NCI-H128 (cell line): ENCODE measurements at regions not wholly inside any gene's neighbourhood (a gene's known extent, or its start where the extent isn't known, plus 50 kb on each side); places are given as distances from the start of the nearest gene placed in this dataset.

Experiments
- DNase-seq: peaks from one replicate; lab custom pipeline; 2025; ENCODE audit not compliant: unreplicated experiment; lab: John Stamatoyannopoulos, UW

GRCh38 chr7:52712938-52713337 is 322.5 kb upstream of the POM121L12 start:
- DNase-seq = no peak

GRCh38 chr7:52711951-52712350 is 323.5 kb upstream of the POM121L12 start:
- no peak for DNase-seq

DNA sequence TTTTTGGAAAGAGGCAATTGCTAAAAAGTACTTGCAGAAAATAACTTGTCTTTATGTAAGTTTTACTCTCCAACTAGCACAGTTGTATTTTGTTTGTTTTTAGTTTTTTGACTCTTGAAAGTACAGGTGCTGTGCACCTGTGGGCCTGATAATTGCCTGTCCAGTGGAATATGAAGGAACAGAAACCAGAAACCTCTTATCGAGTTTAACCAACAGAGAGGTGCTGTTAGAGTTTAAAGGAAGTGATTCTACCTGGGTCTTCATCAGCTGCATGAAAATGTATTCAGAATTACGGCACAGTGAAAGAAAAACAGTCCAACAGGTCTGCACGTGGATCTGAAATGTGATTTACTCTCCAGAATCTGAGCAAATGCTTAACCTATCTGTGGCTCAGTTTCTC is 326.6 kb upstream of the POM121L12 start:
- no peak for DNase-seq

GRCh38 chr7:52705768-52706167 is 329.7 kb upstream of the POM121L12 start:
- no peak for DNase-seq

DNA sequence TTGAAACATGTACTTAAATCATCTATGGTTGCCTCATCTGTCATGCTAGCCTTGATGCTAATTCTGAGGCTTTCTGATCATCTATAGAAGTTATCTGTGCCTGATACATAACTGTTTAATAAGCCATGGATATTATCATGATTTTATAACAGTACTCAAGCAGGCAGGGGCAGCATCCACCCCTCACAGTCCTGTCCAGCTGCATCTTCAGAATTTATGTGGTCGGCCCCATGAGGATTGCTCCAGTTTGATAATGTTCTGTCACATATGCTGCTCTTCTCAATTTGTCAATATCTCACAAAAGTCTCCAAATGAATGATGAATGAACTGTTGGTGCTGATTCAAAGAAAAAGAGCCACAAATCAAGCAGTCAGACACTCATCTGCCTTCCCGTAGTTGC is 335.1 kb upstream of the POM121L12 start:
- DNase-seq = no peak

DNA sequence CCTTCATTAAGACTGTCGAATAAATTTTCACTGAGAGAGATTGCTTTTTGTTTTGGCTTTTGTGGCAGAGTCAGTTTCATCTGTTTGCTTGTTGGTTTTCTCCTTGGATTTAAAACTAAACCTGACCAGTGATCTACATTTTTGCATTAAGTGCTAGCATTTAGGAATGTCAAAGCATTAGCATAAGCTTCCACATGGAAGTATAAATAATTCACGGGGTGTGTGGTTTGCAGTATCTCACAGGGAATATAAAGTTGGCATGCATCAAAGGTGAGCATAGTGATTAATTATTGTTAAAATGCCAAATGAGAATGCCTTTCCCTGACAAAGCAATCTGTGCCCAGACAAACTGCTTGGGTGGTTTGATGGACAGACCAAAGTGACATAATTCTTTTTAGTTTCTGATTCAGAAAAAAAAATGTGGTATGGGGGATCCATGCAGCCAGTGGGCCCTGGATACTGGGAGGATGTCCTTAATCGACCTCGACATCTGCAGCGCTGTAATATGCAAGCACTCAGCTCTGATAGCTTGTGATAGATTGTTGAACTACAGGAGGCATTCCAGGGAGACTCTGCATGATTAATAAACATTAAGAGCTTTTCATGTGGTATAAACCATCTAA is 339.3 kb upstream of the POM121L12 start:
- no peak for DNase-seq

GRCh38 chr7:52691257-52691656 is 344.2 kb upstream of the POM121L12 start:
- no peak for DNase-seq

- no peak for DNase-seq
Measured at GRCh38 chr7:52689912-52690311, 345.5 kb upstream of the POM121L12 start.

DNA sequence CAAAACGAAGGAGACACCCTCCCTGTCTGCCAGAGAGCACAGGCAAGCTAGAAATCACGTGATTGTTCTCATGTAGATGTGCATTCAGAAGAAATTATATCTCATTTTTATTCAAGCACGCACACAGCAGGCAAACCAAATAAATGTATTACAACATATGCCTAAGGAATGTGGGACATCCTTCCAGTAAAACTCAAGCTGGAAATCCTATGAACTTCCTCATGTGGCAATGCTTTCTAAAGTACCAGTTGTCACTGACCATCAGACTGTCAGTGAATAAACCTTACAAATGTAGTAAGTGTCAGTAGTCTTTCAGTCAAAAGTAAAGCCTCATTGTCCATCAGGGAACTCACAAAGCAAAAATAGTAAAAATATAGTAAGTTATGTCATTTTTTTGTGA is 350.1 kb upstream of the POM121L12 start:
- DNase-seq = no peak

DNA sequence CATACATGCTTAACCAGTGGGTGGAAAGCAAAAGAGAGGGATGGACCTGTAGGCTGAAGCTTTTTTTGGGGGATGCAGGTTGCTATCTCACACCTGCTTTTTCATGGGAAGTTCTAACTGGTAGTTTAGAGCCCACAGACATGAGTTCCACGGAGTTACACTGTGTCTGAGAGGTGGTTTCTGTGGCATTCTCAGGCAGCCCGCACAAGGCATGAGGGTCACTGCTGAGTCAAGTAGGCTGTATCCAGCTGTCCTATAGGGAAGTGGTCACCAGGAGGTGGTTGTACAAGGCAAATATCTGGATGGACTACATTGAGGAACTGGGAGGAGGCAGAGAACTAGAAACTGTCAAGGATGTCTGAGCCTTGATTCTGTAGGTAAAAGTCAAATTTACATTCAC is 351.0 kb upstream of the POM121L12 start:
- no peak for DNase-seq

- DNase-seq = no peak
Measured at GRCh38 chr7:52682993-52683392, 352.4 kb upstream of the POM121L12 start.

DNA sequence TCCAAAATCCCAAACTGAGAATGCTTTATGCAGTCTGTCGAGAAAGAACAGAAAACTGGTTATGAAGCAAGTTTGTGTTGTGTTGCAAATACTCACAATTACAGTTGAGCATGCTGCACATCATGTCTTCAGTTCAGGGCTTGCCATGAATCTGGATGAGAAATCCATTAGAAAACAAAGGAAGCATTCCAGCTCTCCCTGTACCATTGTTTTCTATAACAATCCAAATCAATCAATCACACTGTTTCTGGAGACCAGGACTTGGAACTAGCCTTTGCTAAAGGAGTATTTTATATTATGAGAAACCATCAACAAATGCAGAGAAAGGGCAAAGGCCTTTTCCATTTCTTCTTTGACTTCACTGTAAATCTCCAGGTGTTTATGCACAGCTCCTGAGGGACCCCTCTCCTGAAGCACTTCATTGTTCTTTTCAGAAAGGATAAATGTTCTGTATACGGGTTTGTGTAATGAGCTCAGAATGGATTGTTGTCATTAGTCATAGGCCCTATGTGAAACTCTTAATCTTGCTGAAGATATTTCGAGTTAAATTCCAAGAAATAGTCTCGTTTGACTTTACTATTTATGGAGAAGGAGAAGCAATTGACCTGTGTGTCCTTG is 364.7 kb upstream of the POM121L12 start:
- no peak for DNase-seq

GRCh38 chr7:52669031-52669430 is 366.4 kb upstream of the POM121L12 start:
- DNase-seq = no peak

DNA sequence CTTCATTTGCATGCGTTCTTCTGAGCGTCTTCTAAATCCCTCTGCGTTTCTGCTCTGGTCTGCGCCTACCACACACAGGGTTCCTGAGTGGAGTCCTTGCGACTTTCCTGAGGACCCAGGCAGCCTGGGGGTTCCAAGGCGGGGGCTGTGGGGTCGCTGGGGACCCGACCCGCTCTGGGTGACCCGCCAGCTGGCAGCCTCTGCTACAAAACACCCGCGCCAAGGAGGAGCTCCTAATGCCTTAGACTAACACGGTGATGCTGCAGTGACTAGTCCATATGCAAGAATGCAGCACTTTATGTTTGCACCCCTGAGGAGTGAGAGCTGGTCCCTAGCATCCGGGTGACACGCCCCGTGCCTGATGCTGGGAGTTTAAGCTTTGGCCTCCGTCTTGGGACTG is 367.0 kb upstream of the POM121L12 start:
- no peak for DNase-seq

DNA sequence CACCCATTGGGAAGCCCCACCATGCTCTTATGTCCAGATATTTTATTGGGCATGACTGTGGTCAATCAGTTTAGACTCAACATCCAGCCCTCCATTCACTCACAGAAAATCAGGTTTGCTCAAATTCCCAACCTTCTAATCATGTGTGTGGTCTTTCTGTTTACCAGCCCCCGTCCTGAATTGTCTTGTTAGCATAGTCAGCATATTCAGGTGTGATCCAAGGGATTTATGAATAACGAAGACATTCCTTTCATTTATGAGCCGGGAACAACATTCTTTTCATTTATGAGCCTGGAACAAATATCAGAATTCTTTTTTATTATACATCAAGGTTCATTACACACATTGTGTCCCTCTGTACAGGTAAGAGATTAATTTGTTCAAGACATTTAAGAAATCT is 376.3 kb upstream of the POM121L12 start:
- DNase-seq = no peak

GRCh38 chr7:52656098-52656497 is 379.3 kb upstream of the POM121L12 start:
- DNase-seq = no peak

DNA sequence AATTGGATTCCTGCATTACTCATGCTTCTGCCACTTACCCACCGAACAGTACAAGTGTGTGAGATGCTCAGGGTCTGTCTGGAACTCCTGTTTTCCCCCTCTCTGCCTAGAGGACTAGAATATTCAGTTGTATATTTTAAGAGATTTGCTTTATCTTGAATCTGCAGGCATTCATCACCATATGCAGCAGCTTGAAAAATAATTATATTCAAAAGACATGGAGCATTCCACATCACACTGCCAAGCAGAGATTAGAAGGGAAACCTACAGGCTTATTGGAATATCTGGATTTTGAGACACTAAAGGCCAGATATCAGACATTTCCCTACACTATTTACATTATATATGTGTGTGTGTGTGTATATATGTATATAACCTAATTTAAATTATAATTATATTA is 382.8 kb upstream of the POM121L12 start:
- DNase-seq = no peak

- no peak for DNase-seq
Measured at GRCh38 chr7:52648872-52649271, 386.6 kb upstream of the POM121L12 start.

DNA sequence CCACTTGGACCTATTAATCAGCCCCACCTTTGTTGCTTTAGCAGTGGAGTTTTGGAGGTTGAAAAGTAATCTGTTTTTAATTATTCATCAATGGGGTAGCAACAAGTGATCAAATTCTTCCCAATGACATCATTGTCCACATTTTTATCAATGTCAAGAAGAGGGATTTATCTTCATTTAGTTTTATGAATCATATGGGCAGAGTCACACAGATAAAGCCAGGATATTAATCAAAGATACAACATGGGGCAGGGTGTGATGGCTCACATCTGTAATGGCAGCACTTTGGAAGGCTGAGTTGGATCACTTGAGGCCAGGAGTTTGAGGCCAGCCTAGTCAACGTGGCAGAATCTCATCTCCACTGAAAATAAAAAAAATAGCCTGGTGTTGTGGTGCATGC is 388.4 kb upstream of the POM121L12 start:
- DNase-seq = no peak

- no peak for DNase-seq
Measured at GRCh38 chr7:52639981-52640380, 395.5 kb upstream of the POM121L12 start.

DNA sequence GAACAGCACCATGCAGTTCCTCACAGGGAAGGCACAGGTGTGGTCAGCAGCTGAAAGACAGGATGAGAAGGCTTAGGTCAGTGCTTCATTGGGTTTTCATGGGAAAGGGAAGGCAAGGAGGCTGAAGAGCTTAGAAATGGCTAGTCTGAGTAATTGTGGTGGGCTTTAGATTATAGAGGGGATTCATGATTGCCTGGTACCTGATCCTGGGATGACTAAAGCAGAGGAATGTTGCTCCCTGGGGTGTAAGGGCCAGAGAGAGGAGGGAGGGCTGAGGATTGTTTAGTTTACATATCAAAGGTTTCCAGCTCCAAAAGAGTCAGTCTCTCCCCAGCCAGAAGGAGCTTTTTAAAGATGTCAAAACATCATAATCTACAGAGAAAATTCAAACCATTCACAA is 396.3 kb upstream of the POM121L12 start:
- DNase-seq = no peak

- DNase-seq = no peak
Measured at GRCh38 chr7:52635021-52635420, 400.4 kb upstream of the POM121L12 start.

DNA sequence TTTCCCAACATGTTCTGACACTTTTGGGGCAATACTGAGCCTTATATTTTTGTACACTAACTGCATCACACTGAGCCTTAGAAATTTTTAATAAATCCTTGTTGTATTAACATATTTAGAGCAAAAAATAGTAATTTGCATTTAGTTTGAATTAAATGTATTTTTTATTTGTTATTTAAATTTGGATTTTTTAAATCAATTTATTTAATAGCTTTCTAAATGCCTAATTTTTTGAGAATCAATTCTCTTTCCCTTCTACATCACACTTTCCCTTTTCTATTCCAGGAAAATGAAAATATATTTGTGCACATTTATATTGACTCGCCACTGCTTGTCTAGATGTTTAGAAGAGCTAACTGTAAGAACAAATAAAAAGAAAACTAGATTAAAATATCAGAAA is 414.6 kb upstream of the POM121L12 start:
- DNase-seq = no peak
